Fibroblast of lung (primary cell): ENCODE measurements at regions not wholly inside any gene's neighbourhood (a gene's known extent, or its start where the extent isn't known, plus 50 kb on each side); places are given as distances from the start of the nearest gene placed in this dataset.

Source experiments
- EZH2 ChIP-seq: IDR thresholded peaks from 2 replicates; pipeline ENCODE4 v1.5.1; 2012; ENCODE audit warnings: low read length, control low read depth, mild to moderate bottlenecking; ENCODE audit errors: missing control alignments
- TF ChIP-seq, protein P1 (sequence below), 2 donors: IDR thresholded peaks in 1 of 2; conservative IDR thresholded peaks in 1 of 2; 1 replicate in 1 of 2; 2 replicates in 1 of 2; pipeline ENCODE4 v1.5.1; 2011 to 2012; ENCODE audit warnings: low read length in 2 of 2, control low read depth in 1 of 2, inconsistent platforms in 1 of 2, low read depth in 1 of 2, mild to moderate bottlenecking in 1 of 2

DNA sequence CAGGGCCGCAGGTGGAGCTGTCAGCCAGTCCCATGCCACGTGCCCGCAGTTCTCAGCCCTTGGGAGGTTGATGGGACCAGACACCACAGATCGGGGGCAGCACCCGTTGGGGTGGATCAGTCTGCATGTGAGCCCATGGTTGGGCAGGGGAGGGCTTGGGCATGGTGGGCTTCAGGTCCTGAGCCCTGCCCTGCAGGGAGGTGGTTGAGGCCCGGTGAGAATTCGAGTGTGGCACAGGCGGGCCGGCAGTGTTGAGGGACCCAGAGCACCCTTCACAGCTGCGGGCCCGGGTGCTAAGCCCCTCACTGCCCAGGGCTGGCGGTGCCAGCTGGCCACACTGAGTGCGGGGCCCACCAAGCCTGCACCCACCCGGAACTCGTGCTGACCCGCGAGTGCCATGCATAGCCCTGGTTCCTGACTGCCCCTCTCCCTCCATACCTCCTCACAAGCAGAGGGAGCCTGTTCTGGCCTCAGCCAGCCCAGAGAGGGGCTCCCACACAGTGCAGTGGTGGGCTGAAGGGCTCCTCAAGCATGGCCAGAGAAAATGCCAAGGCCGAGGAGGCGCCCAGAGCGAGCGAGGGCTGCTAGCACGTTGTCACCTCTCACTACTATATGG, 696.1 kb downstream of the TGIF2LX start:
- TF ChIP-seq EZH2 = no peak
- TF ChIP-seq, protein P1, sequence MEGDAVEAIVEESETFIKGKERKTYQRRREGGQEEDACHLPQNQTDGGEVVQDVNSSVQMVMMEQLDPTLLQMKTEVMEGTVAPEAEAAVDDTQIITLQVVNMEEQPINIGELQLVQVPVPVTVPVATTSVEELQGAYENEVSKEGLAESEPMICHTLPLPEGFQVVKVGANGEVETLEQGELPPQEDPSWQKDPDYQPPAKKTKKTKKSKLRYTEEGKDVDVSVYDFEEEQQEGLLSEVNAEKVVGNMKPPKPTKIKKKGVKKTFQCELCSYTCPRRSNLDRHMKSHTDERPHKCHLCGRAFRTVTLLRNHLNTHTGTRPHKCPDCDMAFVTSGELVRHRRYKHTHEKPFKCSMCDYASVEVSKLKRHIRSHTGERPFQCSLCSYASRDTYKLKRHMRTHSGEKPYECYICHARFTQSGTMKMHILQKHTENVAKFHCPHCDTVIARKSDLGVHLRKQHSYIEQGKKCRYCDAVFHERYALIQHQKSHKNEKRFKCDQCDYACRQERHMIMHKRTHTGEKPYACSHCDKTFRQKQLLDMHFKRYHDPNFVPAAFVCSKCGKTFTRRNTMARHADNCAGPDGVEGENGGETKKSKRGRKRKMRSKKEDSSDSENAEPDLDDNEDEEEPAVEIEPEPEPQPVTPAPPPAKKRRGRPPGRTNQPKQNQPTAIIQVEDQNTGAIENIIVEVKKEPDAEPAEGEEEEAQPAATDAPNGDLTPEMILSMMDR (conservative IDR thresholded peaks at IDR 0.05 in 1 of 2, IDR thresholded peaks at IDR 0.05 in 1 of 2; ENCODE audit: low read depth in 1 of 2, low read length in 2 of 2) = no peak
